COLO829 (cell line): ENCODE measurements at regions not wholly inside any gene's neighbourhood (a gene's known extent, or its start where the extent isn't known, plus 50 kb on each side); places are given as distances from the start of the nearest gene placed in this dataset.

ENCODE experiments used
- DNase-seq: peaks from one replicate; pipeline ENCODE4 v3.0.0; 2012; ENCODE audit warnings: low spot score

GRCh38 chr21:43302769-43303168 lies 124.2 kb downstream of the SIK1 start:
- DNase-seq: no peak

- DNase-seq: no peak
These were observed 124.8 kb downstream of the SIK1 start for GRCh38 chr21:43302062-43302700.

- DNase-seq: no peak
These were observed 125.4 kb downstream of the SIK1 start for GRCh38 chr21:43301409-43302061.

- DNase-seq: peak; percentile 62
These were observed 126.2 kb downstream of the SIK1 start for GRCh38 chr21:43300496-43301408.

- no peak for DNase-seq
These were observed 127.3 kb downstream of the SIK1 start for GRCh38 chr21:43299441-43300277.

GRCh38 chr21:43298546-43299440 lies 128.1 kb downstream of the SIK1 start:
- DNase-seq: no peak

GRCh38 chr21:43297989-43298388 lies 128.9 kb downstream of the SIK1 start:
- no peak for DNase-seq

GRCh38 chr21:43297391-43297981 lies 128.7 kb downstream of the CRYAA start:
- no peak for DNase-seq

- no peak for DNase-seq
These were observed 126.5 kb downstream of the CRYAA start for GRCh38 chr21:43295066-43295958.

- DNase-seq: no peak
These were observed 125.5 kb downstream of the CRYAA start for GRCh38 chr21:43294194-43294902.

- no peak for DNase-seq
These were observed 124.0 kb downstream of the CRYAA start for GRCh38 chr21:43292866-43293142.

- DNase-seq: no peak
These were observed 123.4 kb downstream of the CRYAA start for GRCh38 chr21:43292041-43292865.

- DNase-seq: no peak
These were observed 122.6 kb downstream of the CRYAA start for GRCh38 chr21:43291347-43291950.

- no peak for DNase-seq
These were observed 121.9 kb downstream of the CRYAA start for GRCh38 chr21:43290421-43291346.

- no peak for DNase-seq
These were observed 121.2 kb downstream of the CRYAA start for GRCh38 chr21:43289966-43290365.

GRCh38 chr21:43289442-43289841 lies 120.6 kb downstream of the CRYAA start:
- no peak for DNase-seq
